Mucosa of descending colon (tissue), 3 donors: ENCODE measurements at regions not wholly inside any gene's neighbourhood (a gene's known extent, or its start where the extent isn't known, plus 50 kb on each side); places are given as distances from the start of the nearest gene placed in this dataset.

ENCODE experiments used
- ATAC-seq: fragments of 200-7000 bp; cut with Tn5 transposase; one replicate; pipeline ENCODE4 v1.9.1; 2020; ENCODE audit warnings: mild to moderate bottlenecking, moderate library complexity
- DNase-seq, 3 donors: peaks; one replicate each; pipeline ENCODE4 v3.0.0-alpha.2; 2020
- H3K36me3 ChIP-seq: fragments of 200-600 bp; one replicate; pipeline ENCODE4 v1.8.0; 2021; ENCODE audit warnings: low read depth, mild to moderate bottlenecking
- H3K4me1 ChIP-seq: fragments of 200-600 bp; one replicate; pipeline ENCODE4 v1.8.0; 2021; ENCODE audit warnings: low read depth, mild to moderate bottlenecking
- H3K4me3 ChIP-seq: fragments of 200-600 bp; one replicate; pipeline ENCODE4 v1.8.0; 2021; ENCODE audit warnings: mild to moderate bottlenecking
- H3K9me3 ChIP-seq: fragments of 200-600 bp; one replicate; pipeline ENCODE4 v1.8.0; 2021; ENCODE audit warnings: mild to moderate bottlenecking
- intact Hi-C, 2 donors: fragments of 100-400 bp; cut with DNase I in 1 of 2; cut with micrococcal nuclease in 1 of 2; formaldehyde crosslinking; loops; one replicate each; pipeline versions ENCODE4 v1.11.0 to v1.11.1; 2022; cut with DNase I, micrococcal nuclease
- TF ChIP-seq, protein P1 (sequence below): fragments of 200-600 bp; IDR thresholded peaks from one replicate; pipeline ENCODE4 v1.8.0; 2022; ENCODE audit warnings: antibody characterized with exemption, mild to moderate bottlenecking
- donor health status: DM: no; HTN: no; CAD: no; lungs with moderate emphysema.
- donor health status: DM: no; HTN: no; CAD: no.
- donor health status: DM: no; HTN: yes; CAD: no.

- Histone ChIP-seq H3K36me3 (no peaks in the 10 kb centered on the region), H3K4me3 (no peak overlapping the region), H3K4me1 (no peaks in the 10 kb centered on the region), H3K9me3 (peaks cover 3% of the 10 kb centered on the region)
- ATAC-seq (no peak), DNase-seq (no peak)
- TF ChIP-seq, protein P1, sequence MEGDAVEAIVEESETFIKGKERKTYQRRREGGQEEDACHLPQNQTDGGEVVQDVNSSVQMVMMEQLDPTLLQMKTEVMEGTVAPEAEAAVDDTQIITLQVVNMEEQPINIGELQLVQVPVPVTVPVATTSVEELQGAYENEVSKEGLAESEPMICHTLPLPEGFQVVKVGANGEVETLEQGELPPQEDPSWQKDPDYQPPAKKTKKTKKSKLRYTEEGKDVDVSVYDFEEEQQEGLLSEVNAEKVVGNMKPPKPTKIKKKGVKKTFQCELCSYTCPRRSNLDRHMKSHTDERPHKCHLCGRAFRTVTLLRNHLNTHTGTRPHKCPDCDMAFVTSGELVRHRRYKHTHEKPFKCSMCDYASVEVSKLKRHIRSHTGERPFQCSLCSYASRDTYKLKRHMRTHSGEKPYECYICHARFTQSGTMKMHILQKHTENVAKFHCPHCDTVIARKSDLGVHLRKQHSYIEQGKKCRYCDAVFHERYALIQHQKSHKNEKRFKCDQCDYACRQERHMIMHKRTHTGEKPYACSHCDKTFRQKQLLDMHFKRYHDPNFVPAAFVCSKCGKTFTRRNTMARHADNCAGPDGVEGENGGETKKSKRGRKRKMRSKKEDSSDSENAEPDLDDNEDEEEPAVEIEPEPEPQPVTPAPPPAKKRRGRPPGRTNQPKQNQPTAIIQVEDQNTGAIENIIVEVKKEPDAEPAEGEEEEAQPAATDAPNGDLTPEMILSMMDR = no peak
- intact Hi-C loops = no loop called here
Observed at GRCh38 chr9:34823778-34824177, 113.8 kb upstream of the CCL21 start.

- H3K4me3 ChIP-seq = no peak overlapping the region
- H3K36me3 ChIP-seq = no peaks in the 10 kb centered on the region
- intact Hi-C loops = no loop called here
- no peaks in the 10 kb centered on the region for H3K4me1 ChIP-seq
- TF ChIP-seq, protein P1 = no peak
- ATAC-seq (no peak), DNase-seq (no peak)
- H3K9me3 ChIP-seq = peaks cover 2% of the 10 kb centered on the region
Observed at GRCh38 chr9:34810187-34810524, 100.2 kb upstream of the CCL21 start.

DNA sequence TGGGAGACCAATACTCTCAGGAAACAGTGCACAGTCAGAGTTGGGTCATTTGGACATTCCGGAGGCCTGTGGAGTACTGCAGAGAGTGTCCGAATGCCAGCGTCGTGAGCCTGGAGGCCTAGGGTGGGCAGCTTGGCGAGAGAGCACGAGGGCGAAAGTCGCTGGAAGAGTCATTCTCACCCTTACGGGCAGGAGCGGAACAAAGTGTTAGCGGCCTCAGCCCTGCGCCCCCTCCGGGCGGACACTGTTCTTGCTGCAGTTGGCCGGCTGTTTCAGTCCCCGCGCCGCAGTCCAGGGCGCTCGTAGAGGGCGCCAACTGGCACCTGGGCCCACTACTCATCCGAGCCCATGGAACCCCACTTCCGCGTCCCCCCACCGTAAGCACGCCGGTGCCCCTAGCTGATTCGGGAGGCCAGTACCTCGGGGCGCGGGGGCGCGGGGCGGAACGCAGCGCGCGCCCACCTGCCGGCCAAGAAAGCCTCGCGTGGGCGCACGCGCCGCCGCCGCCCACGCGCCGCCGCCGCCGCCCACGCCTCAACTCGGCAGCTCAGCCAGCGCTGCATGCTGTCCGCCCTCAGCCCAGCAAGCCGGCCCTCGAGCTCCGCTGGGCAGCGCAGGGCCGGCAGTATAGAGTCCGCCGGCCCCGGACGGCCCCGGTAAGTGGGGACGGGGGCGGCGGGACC, 99.7 kb upstream of the CCL21 start:
- DNase-seq = peak in 2 of 3 donors; percentile 5 to 22
- TF ChIP-seq, protein P1 = no peak
- Histone ChIP-seq H3K4me1 (no peaks in the 10 kb centered on the region), H3K9me3 (peaks cover 7% of the 10 kb centered on the region), H3K4me3 (no peak overlapping the region), H3K36me3 (no peaks in the 10 kb centered on the region)
- no peak for ATAC-seq
- intact Hi-C loops = no loop called here

DNA sequence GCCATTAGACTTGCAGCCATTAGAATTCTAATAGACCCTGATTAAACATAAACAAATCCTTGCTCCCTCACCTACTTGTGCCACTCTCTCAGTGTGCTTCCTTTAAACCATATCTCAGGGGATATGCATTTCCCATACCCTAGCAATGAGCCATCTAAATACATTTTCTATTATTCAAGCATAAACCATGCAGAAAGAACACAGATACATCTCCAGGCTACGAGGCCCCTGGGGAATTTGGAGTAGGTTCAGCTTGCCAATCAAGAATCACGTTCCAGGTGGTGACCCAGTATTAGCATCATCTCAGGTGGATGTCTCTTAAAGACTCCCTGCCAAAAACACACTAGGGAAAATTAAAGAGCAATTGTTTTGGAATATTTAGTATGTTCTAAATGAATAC, 93.0 kb upstream of the CCL21 start:
- TF ChIP-seq, protein P1 = no peak
- ATAC-seq = no peak
- Histone ChIP-seq H3K4me1 (no peaks in the 10 kb centered on the region), H3K36me3 (no peaks in the 10 kb centered on the region), H3K4me3 (no peak overlapping the region), H3K9me3 (peaks cover 7% of the 10 kb centered on the region)
- DNase-seq = no peak
- intact Hi-C loops = no loop called here

DNA sequence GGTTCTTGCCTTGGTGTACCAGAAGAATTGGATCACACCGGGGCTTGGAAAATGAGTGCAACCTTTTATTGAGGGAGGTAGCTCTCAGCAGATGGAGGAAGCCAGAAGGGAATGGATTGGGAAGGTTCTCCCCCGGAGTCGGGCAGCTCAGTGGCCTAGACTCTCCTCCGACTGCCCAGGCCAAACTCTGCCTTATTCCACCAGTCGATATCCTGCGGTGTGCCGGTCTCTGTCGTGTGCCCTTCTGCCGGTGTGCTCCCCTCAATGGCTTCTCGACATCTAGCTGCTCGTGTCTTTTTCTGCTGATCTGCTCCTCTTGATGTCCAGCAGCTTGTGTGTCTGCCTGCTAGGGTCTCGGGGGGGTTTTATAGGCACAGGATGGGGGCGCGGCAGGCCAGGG, 87.4 kb upstream of the CCL21 start:
- Histone ChIP-seq H3K4me3 (no peak overlapping the region), H3K4me1 (no peaks in the 10 kb centered on the region), H3K9me3 (no peaks in the 10 kb centered on the region), H3K36me3 (no peaks in the 10 kb centered on the region)
- intact Hi-C loops = no loop called here
- TF ChIP-seq, protein P1 = no peak
- no peak for ATAC-seq
- DNase-seq = no peak

DNA sequence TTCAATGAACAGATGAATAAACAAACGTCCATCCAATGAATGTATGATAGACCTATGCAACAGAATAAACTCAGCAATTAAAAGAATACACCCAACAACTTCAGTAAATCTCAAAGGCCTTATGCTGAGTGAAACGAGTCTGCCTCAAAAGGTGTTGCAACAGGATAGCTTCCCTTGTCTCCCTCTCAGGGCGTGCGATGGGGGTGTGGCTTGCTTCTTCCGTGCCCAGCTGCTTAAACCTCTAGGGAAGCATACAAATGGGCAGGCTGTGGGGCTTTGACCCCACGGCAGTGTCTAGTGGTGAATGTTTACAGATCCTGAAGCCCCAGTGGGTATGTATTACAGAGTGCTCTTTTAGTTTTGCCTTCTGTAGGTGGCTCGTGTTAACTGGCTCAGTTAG, 87.0 kb upstream of the CCL21 start:
- TF ChIP-seq, protein P1 = no peak
- DNase-seq = no peak
- no peaks in the 10 kb centered on the region for H3K9me3 ChIP-seq
- no peaks in the 10 kb centered on the region for H3K4me1 ChIP-seq
- intact Hi-C loops = no loop called here
- no peak overlapping the region for H3K4me3 ChIP-seq
- ATAC-seq = no peak
- no peaks in the 10 kb centered on the region for H3K36me3 ChIP-seq
